ENCODE measurements at regions not wholly inside any gene's neighbourhood (a gene's known extent, or its start where the extent isn't known, plus 50 kb on each side); places are given as distances from the start of the nearest gene placed in this dataset.

DNA sequence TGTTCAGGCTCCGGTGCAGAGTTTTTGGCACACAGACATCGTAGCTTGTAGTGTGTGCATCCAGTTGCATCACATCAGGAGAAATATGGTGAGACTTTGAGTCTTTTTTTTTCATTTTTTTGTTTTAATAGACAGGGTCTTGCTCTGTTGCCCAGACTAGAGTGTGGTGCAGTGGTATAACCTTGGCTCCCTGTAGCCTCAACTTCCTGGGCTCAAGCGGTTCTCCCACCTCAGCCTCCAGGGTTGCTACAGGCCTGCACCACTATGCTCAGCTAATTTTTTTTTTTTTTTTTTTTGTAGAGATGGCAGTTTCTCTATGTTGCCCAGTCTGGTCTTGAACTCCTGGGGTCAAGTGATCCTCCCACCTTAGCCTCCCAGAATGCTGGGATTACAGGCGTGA, 51.1 kb upstream of the TEX264 start:
- H3K27me3 ChIP-seq (ENCODE audit: control insufficient read depth, insufficient read depth, low read length) = no peaks in the 10 kb centered on the region
- no peaks in the 10 kb centered on the region for H3K36me3 ChIP-seq (ENCODE audit: control insufficient read depth, insufficient read depth, low read length)
- in situ Hi-C loops (cut with MboI; ENCODE audit: low sequenced_read_pairs) = no loop called here
- no peak overlapping the region for H2BK5ac ChIP-seq (ENCODE audit: low read depth, low read length, poor library complexity, severe bottlenecking)
- CTCF ChIA-PET = no interaction called here
- peaks cover 31 to 50% of the 10 kb centered on the region in 2 experiments for H3K79me1 ChIP-seq (ENCODE audit: low read depth in 1 of 2, low read length in 2 of 2)
- POLR2A ChIA-PET (ENCODE audit: unreplicated experiment) = interaction anchor here (0.5 kb wide), 1 partner anchor 72 kb away, joined by 5 read pairs; no protein-coding TSS in a partner anchor
- H3K4ac ChIP-seq (ENCODE audit: low read depth, low read length) = no peak overlapping the region
- ATAC-seq (ENCODE audit: low read depth) (no peak), DNase-seq (no peak)
- H2AK5ac ChIP-seq (ENCODE audit: low read depth, low read length) = no peak overlapping the region
- TF ChIP-seq POLR2A (IDR thresholded peaks at IDR 0.05; ENCODE audit: low read depth, low read length) (no peak), RFX5 (IDR thresholded peaks at IDR 0.05; ENCODE audit: low read depth, low read length) (no peak), MAZ (IDR thresholded peaks at IDR 0.05; ENCODE audit: borderline replicate concordance, low read depth, low read length) (no peak), CEBPB (IDR thresholded peaks at IDR 0.05; ENCODE audit: low read depth, low read length) (no peak), MAFK (IDR thresholded peaks at IDR 0.05; ENCODE audit: low read depth, low read length) (no peak), RCOR1 (IDR thresholded peaks at IDR 0.05; ENCODE audit: insufficient replicate concordance, low read length) (no peak), CHD1 (IDR thresholded peaks at IDR 0.05; ENCODE audit: low read depth, low read length) (no peak)
- TF ChIP-seq, protein P1, sequence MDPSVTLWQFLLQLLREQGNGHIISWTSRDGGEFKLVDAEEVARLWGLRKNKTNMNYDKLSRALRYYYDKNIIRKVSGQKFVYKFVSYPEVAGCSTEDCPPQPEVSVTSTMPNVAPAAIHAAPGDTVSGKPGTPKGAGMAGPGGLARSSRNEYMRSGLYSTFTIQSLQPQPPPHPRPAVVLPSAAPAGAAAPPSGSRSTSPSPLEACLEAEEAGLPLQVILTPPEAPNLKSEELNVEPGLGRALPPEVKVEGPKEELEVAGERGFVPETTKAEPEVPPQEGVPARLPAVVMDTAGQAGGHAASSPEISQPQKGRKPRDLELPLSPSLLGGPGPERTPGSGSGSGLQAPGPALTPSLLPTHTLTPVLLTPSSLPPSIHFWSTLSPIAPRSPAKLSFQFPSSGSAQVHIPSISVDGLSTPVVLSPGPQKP (IDR thresholded peaks at IDR 0.05; ENCODE audit: borderline replicate concordance, low read depth, low read length) = no peak
- TF ChIP-seq, protein P2, sequence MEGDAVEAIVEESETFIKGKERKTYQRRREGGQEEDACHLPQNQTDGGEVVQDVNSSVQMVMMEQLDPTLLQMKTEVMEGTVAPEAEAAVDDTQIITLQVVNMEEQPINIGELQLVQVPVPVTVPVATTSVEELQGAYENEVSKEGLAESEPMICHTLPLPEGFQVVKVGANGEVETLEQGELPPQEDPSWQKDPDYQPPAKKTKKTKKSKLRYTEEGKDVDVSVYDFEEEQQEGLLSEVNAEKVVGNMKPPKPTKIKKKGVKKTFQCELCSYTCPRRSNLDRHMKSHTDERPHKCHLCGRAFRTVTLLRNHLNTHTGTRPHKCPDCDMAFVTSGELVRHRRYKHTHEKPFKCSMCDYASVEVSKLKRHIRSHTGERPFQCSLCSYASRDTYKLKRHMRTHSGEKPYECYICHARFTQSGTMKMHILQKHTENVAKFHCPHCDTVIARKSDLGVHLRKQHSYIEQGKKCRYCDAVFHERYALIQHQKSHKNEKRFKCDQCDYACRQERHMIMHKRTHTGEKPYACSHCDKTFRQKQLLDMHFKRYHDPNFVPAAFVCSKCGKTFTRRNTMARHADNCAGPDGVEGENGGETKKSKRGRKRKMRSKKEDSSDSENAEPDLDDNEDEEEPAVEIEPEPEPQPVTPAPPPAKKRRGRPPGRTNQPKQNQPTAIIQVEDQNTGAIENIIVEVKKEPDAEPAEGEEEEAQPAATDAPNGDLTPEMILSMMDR (conservative IDR thresholded peaks at IDR 0.05; ENCODE audit: low read depth, low read length) = no peak
- H2BK120ac ChIP-seq (ENCODE audit: low read depth, low read length) = no peak overlapping the region
- no peak overlapping the region for H4K91ac ChIP-seq (ENCODE audit: insufficient read depth, low read depth, low read length)
- H3K9me1 ChIP-seq (ENCODE audit: insufficient read depth, low read length) = peaks cover 18% of the 10 kb centered on the region
- no peak overlapping the region for H3K4me2 ChIP-seq (ENCODE audit: low read depth, low read length)
- H3K18ac ChIP-seq (ENCODE audit: low read depth, low read length) = peak overlapping the region; percentile 12
- intact Hi-C loops (cut with micrococcal nuclease) = loop anchor here (5.0 kb wide), 2 partner anchors 38 to 83 kb away; partner anchors contain the start of gene RAD54L2
- no peak overlapping the region for H3K23ac ChIP-seq (ENCODE audit: low read depth, low read length)
- dilution Hi-C loops (cut with HindIII; ENCODE audit: low sequenced_read_pairs, unreplicated experiment) = no loop called here
- H3K27ac ChIP-seq (ENCODE audit: insufficient read depth, low read length) = peak overlapping the region; percentile 29; the same call in 1 of the 2 replicates
- no peak overlapping the region for H4K5ac ChIP-seq (ENCODE audit: low read depth, low read length)
- no peak overlapping the region for H4K8ac ChIP-seq (ENCODE audit: low read depth in 2 of 2, low read length in 2 of 2)
- no peaks in the 10 kb centered on the region for H3K9me3 ChIP-seq (ENCODE audit: control insufficient read depth, insufficient read depth, low read length)
- no TSS peak for BruUV-seq (replicated peaks)
- no peak overlapping the region for H3K4me3 ChIP-seq (ENCODE audit: insufficient read depth, low read depth, low read length)
- H3K9ac ChIP-seq (ENCODE audit: low read depth, low read length) = no peak overlapping the region
- peaks cover 28% of the 10 kb centered on the region for H4K20me1 ChIP-seq (ENCODE audit: insufficient read depth, low read length)
- peaks cover 20% of the 10 kb centered on the region for H3K4me1 ChIP-seq (ENCODE audit: control insufficient read depth, insufficient read depth, low read length)
- no peak overlapping the region for H3K56ac ChIP-seq (ENCODE audit: extremely low read depth, insufficient read depth, low read length)
- H2AK9ac ChIP-seq (replicated peaks; ENCODE audit: low read depth, low read length, poor library complexity) = no peak overlapping the region
- no peak overlapping the region for H2BK15ac ChIP-seq (ENCODE audit: low read depth, low read length)
- H3K14ac ChIP-seq (replicated peaks; ENCODE audit: low read depth, low read length) = no peak overlapping the region
- WGBS, 2 experiments (ENCODE audit: extremely low coverage in 2 of 2, insufficient read length in 1 of 2) = no CpG with 5 or more reads among the region's 4 CpGs
- no peak overlapping the region for H2AFZ ChIP-seq (replicated peaks; ENCODE audit: low read length, poor library complexity)
- no peak overlapping the region for H2BK20ac ChIP-seq (ENCODE audit: low read depth, low read length)

All from IMR-90 (cell line).